ENCODE measurements at regions not wholly inside any gene's neighbourhood (a gene's known extent, or its start where the extent isn't known, plus 50 kb on each side); places are given as distances from the start of the nearest gene placed in this dataset.

DNA sequence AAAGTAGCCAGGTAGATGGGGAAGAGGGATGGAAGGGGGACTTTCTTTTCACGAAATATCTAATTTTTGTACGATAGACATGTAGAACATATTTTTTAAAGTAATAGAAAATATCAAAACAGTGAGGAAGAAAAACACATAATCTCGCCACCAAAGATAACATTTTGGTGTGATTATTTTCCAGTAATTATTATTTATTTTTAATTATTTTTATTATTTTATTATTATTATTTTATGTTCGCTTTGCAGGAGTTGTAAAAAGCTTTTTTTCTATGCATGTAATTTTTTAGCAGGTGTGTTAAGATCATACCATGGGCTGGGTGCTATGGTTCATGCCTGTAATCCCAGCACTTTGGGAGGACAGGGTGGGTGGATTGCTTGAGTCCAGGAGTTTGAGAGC is 85.6 kb upstream of the CCND2 start:
- TF ChIP-seq, protein P1, sequence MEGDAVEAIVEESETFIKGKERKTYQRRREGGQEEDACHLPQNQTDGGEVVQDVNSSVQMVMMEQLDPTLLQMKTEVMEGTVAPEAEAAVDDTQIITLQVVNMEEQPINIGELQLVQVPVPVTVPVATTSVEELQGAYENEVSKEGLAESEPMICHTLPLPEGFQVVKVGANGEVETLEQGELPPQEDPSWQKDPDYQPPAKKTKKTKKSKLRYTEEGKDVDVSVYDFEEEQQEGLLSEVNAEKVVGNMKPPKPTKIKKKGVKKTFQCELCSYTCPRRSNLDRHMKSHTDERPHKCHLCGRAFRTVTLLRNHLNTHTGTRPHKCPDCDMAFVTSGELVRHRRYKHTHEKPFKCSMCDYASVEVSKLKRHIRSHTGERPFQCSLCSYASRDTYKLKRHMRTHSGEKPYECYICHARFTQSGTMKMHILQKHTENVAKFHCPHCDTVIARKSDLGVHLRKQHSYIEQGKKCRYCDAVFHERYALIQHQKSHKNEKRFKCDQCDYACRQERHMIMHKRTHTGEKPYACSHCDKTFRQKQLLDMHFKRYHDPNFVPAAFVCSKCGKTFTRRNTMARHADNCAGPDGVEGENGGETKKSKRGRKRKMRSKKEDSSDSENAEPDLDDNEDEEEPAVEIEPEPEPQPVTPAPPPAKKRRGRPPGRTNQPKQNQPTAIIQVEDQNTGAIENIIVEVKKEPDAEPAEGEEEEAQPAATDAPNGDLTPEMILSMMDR (IDR thresholded peaks at IDR 0.05): no peak
- TF ChIP-seq POLR2A (IDR thresholded peaks at IDR 0.05): no peak

Data from breast epithelium (tissue), 3 donors.